ENCODE measurements at regions not wholly inside any gene's neighbourhood (a gene's known extent, or its start where the extent isn't known, plus 50 kb on each side); places are given as distances from the start of the nearest gene placed in this dataset.

- TF ChIP-seq KLF8 (tag by site-specific recombination; IDR thresholded peaks at IDR 0.05) (no peak), ZBTB49 (tag by site-specific recombination; IDR thresholded peaks at IDR 0.05; ENCODE audit: low read depth) (no peak), ZNF639 (tag by site-specific recombination; IDR thresholded peaks at IDR 0.05) (no peak), ZSCAN18 (tag by site-specific recombination; IDR thresholded peaks at IDR 0.05) (no peak), EGR2 (tag by site-specific recombination; IDR thresholded peaks at IDR 0.05; ENCODE audit: low read depth) (no peak), ZNF521 (tag by site-specific recombination; IDR thresholded peaks at IDR 0.05) (no peak), ZNF280C (tag by site-specific recombination; IDR thresholded peaks at IDR 0.05) (no peak)
- Histone ChIP-seq H3K4me1 (ENCODE audit: control insufficient read depth, insufficient read depth, low read length) (no peaks in the 10 kb centered on the region), H3K27ac (ENCODE audit: extremely low read depth, low read depth, low read length) (no peak overlapping the region), H3K36me3 (ENCODE audit: control insufficient read depth in 2 of 2, insufficient read depth in 1 of 2, low read length in 2 of 2) (no peaks in the 10 kb centered on the region), H3K9me3 (ENCODE audit: control insufficient read depth, insufficient read depth, low read depth, low read length) (no peaks in the 10 kb centered on the region), H3K4me3 (ENCODE audit: low read depth, low read length) (no peak overlapping the region)
- ChIA-PET CTCF (no interaction called here), POLR2A (no interaction called here)
These were observed 734.5 kb upstream of the LRRN3 start for GRCh38 chr7:110356438-110356837.

GRCh38 chr7:110358028-110358427 is 732.9 kb upstream of the LRRN3 start:
- H3K9me3 ChIP-seq (ENCODE audit: control insufficient read depth, insufficient read depth, low read depth, low read length) = no peaks in the 10 kb centered on the region
- no peaks in the 10 kb centered on the region for H3K4me1 ChIP-seq (ENCODE audit: control insufficient read depth, insufficient read depth, low read length)
- CTCF ChIA-PET = interaction anchor here (0.7 kb wide), 1 partner anchor 61 kb away, joined by 3 read pairs; no protein-coding TSS in a partner anchor
- H3K36me3 ChIP-seq (ENCODE audit: control insufficient read depth in 2 of 2, insufficient read depth in 1 of 2, low read length in 2 of 2) = no peaks in the 10 kb centered on the region
- POLR2A ChIA-PET = no interaction called here
- no peak for TF ChIP-seq ZFHX2 (tag by site-specific recombination; conservative IDR thresholded peaks at IDR 0.05)
- no peak for TF ChIP-seq ZNF324 (tag by site-specific recombination; IDR thresholded peaks at IDR 0.05)
- TF ChIP-seq ZNF677 (tag by site-specific recombination; IDR thresholded peaks at IDR 0.05) = no peak
- TF ChIP-seq ZNF404 (tag by site-specific recombination; IDR thresholded peaks at IDR 0.05) = no peak
- no peak for TF ChIP-seq ZNF155 (tag by site-specific recombination; IDR thresholded peaks at IDR 0.05)
- TF ChIP-seq ZNF221 (tag by site-specific recombination; IDR thresholded peaks at IDR 0.05; ENCODE audit: borderline replicate concordance) = no peak
- TF ChIP-seq ZNF423 (tag by site-specific recombination; IDR thresholded peaks at IDR 0.05) = no peak
- TF ChIP-seq AEBP2 (tag by site-specific recombination; IDR thresholded peaks at IDR 0.05; ENCODE audit: borderline replicate concordance) = no peak
- no peak for TF ChIP-seq ZNF274 (IDR thresholded peaks at IDR 0.05; ENCODE audit: low read length)
- no peak for TF ChIP-seq ZNF274 (tag by site-specific recombination; IDR thresholded peaks at IDR 0.05; ENCODE audit: borderline replicate concordance)
- TF ChIP-seq ZNF792 (tag by site-specific recombination; IDR thresholded peaks at IDR 0.05) = no peak
- no peak for TF ChIP-seq ZNF366 (tag by site-specific recombination; conservative IDR thresholded peaks at IDR 0.05)
- TF ChIP-seq PRDM2 (tag by site-specific recombination; IDR thresholded peaks at IDR 0.05; ENCODE audit: borderline replicate concordance) = no peak
- no peak for TF ChIP-seq YY2 (tag by site-specific recombination; IDR thresholded peaks at IDR 0.05)
- H3K27ac ChIP-seq (ENCODE audit: extremely low read depth, low read depth, low read length) = no peak overlapping the region
- no peak overlapping the region for H3K4me3 ChIP-seq (ENCODE audit: low read depth, low read length)
